ENCODE measurements at regions not wholly inside any gene's neighbourhood (a gene's known extent, or its start where the extent isn't known, plus 50 kb on each side); places are given as distances from the start of the nearest gene placed in this dataset.

- DNase-seq: no peak
These were observed 415.7 kb upstream of the RBFOX1 start for GRCh38 chr16:6916946-6917345.

GRCh38 chr16:6913566-6913965 is 419.1 kb upstream of the RBFOX1 start:
- no peak for DNase-seq

- no peak for DNase-seq
These were observed 422.3 kb upstream of the RBFOX1 start for GRCh38 chr16:6910301-6910700.

- DNase-seq: no peak
These were observed 427.0 kb upstream of the RBFOX1 start for GRCh38 chr16:6905601-6906000.

- no peak for DNase-seq
These were observed 429.0 kb upstream of the RBFOX1 start for GRCh38 chr16:6903671-6904070.

GRCh38 chr16:6898896-6899295 is 433.7 kb upstream of the RBFOX1 start:
- no peak for DNase-seq

GRCh38 chr16:6897876-6898485 is 434.7 kb upstream of the RBFOX1 start:
- no peak for DNase-seq

GRCh38 chr16:6892966-6893365 is 439.7 kb upstream of the RBFOX1 start:
- no peak for DNase-seq

- no peak for DNase-seq
These were observed 441.1 kb upstream of the RBFOX1 start for GRCh38 chr16:6891496-6891895.

GRCh38 chr16:6888531-6888930 is 444.1 kb upstream of the RBFOX1 start:
- DNase-seq: no peak

- DNase-seq: no peak
These were observed 448.6 kb upstream of the RBFOX1 start for GRCh38 chr16:6884002-6884401.

GRCh38 chr16:6880263-6880662 is 452.4 kb upstream of the RBFOX1 start:
- no peak for DNase-seq

GRCh38 chr16:6864671-6865070 is 468.0 kb upstream of the RBFOX1 start:
- no peak for DNase-seq

GRCh38 chr16:6864244-6864643 is 468.4 kb upstream of the RBFOX1 start:
- DNase-seq: no peak

GRCh38 chr16:6863135-6863534 is 469.5 kb upstream of the RBFOX1 start:
- DNase-seq: no peak

- no peak for DNase-seq
These were observed 470.7 kb upstream of the RBFOX1 start for GRCh38 chr16:6861815-6862477.

- DNase-seq: no peak
These were observed 471.4 kb upstream of the RBFOX1 start for GRCh38 chr16:6861135-6861814.

- no peak for DNase-seq
These were observed 475.1 kb upstream of the RBFOX1 start for GRCh38 chr16:6857575-6857974.

GRCh38 chr16:6856578-6856977 is 476.1 kb upstream of the RBFOX1 start:
- DNase-seq: no peak

GRCh38 chr16:6853565-6853964 is 479.1 kb upstream of the RBFOX1 start:
- DNase-seq: no peak

GRCh38 chr16:6852643-6853225 is 479.9 kb upstream of the RBFOX1 start:
- DNase-seq: no peak

GRCh38 chr16:6846452-6846851 is 486.2 kb upstream of the RBFOX1 start:
- no peak for DNase-seq

- no peak for DNase-seq
These were observed 491.3 kb upstream of the RBFOX1 start for GRCh38 chr16:6841392-6841791.

GRCh38 chr16:6837722-6838121 is 494.9 kb upstream of the RBFOX1 start:
- DNase-seq: no peak

All from CD4-positive, alpha-beta T cell treated with Interleukin-10 for 1 hour (primary cell).